Astrocyte (in vitro differentiated cells and primary cell): ENCODE measurements at regions not wholly inside any gene's neighbourhood (a gene's known extent, or its start where the extent isn't known, plus 50 kb on each side); places are given as distances from the start of the nearest gene placed in this dataset.

Experiments used
- DNase-seq: peaks from one replicate; pipeline ENCODE4 v3.0.0-alpha.2; 2010; ENCODE audit warnings: low read depth
- FAIRE-seq: peaks from 2 replicates; lab custom pipeline; 2011; peaks lifted over from hg19 to GRCh38; lab: Jason Lieb, UNC
- H2AFZ ChIP-seq: 2 replicates; pipeline ENCODE4 v1.6.0; 2012; ENCODE audit warnings: low read depth, low read length, inconsistent platforms
- H3K27ac ChIP-seq: 2 replicates; pipeline ENCODE4 v1.5.1; 2011; ENCODE audit warnings: low read depth, low read length, inconsistent platforms
- H3K27me3 ChIP-seq: 2 replicates; pipeline ENCODE4 v1.6.0; 2011; ENCODE audit warnings: low read length, inconsistent platforms; ENCODE audit not compliant: insufficient read depth
- H3K36me3 ChIP-seq: 2 replicates; pipeline ENCODE4 v1.5.1; 2011; ENCODE audit warnings: low read length, inconsistent platforms; ENCODE audit not compliant: insufficient read depth
- H3K4me1 ChIP-seq: 2 replicates; pipeline ENCODE4 v1.5.1; 2011; ENCODE audit warnings: low read length, inconsistent platforms; ENCODE audit not compliant: insufficient read depth
- H3K4me2 ChIP-seq: 2 replicates; pipeline ENCODE4 v1.6.0; 2012; ENCODE audit warnings: low read length, inconsistent platforms
- H3K4me3 ChIP-seq: 2 replicates; pipeline ENCODE4 v1.5.1; 2011; ENCODE audit warnings: low read depth, mild to moderate bottlenecking, low read length, inconsistent platforms; ENCODE audit not compliant: insufficient read depth
- H3K79me2 ChIP-seq: 2 replicates; pipeline ENCODE4 v1.6.0; 2012; ENCODE audit warnings: mild to moderate bottlenecking, low read length, inconsistent platforms; ENCODE audit not compliant: insufficient read depth
- H3K9ac ChIP-seq: 2 replicates; pipeline ENCODE4 v1.6.0; 2012; ENCODE audit warnings: mild to moderate bottlenecking, low read length, inconsistent platforms
- H3K9me3 ChIP-seq: 2 replicates; pipeline ENCODE4 v1.5.1; 2012; ENCODE audit warnings: low read depth, mild to moderate bottlenecking, low read length, inconsistent platforms; ENCODE audit not compliant: insufficient read depth
- H4K20me1 ChIP-seq: 2 replicates; pipeline ENCODE4 v1.6.0; 2012; ENCODE audit warnings: low read length, inconsistent platforms; ENCODE audit not compliant: insufficient read depth
- H3K27ac Mint-ChIP-seq: one replicate; pipeline ENCODE4 v1.8.0; 2021; ENCODE audit warnings: mild to moderate bottlenecking, mixed read lengths; ENCODE audit not compliant: unreplicated experiment
- H3K27me3 Mint-ChIP-seq: one replicate; pipeline ENCODE4 v1.8.0; 2021; ENCODE audit warnings: low read depth, mixed read lengths; ENCODE audit not compliant: unreplicated experiment
- H3K36me3 Mint-ChIP-seq: one replicate; pipeline ENCODE4 v1.8.0; 2021; ENCODE audit warnings: low read depth, mixed read lengths; ENCODE audit not compliant: unreplicated experiment
- H3K4me1 Mint-ChIP-seq: one replicate; pipeline ENCODE4 v1.8.0; 2021; ENCODE audit warnings: low read depth, mixed read lengths; ENCODE audit not compliant: unreplicated experiment
- H3K4me3 Mint-ChIP-seq: one replicate; pipeline ENCODE4 v1.8.0; 2021; ENCODE audit warnings: mild to moderate bottlenecking, moderate library complexity, mixed read lengths; ENCODE audit not compliant: unreplicated experiment
- H3K9me3 Mint-ChIP-seq: one replicate; pipeline ENCODE4 v1.8.0; 2021; ENCODE audit warnings: mild to moderate bottlenecking, mixed read lengths; ENCODE audit not compliant: unreplicated experiment
- EZH2 ChIP-seq: IDR thresholded peaks from 2 replicates; pipeline ENCODE4 v1.6.1; 2012; ENCODE audit warnings: mild to moderate bottlenecking, low read length, inconsistent platforms; ENCODE audit not compliant: insufficient read depth
- TF ChIP-seq, protein P1 (sequence below): IDR thresholded peaks from 2 replicates; pipeline ENCODE4 v1.5.1; 2011; ENCODE audit warnings: low read depth, mild to moderate bottlenecking, inconsistent platforms, low read length, moderate library complexity; ENCODE audit not compliant: insufficient read depth

DNA sequence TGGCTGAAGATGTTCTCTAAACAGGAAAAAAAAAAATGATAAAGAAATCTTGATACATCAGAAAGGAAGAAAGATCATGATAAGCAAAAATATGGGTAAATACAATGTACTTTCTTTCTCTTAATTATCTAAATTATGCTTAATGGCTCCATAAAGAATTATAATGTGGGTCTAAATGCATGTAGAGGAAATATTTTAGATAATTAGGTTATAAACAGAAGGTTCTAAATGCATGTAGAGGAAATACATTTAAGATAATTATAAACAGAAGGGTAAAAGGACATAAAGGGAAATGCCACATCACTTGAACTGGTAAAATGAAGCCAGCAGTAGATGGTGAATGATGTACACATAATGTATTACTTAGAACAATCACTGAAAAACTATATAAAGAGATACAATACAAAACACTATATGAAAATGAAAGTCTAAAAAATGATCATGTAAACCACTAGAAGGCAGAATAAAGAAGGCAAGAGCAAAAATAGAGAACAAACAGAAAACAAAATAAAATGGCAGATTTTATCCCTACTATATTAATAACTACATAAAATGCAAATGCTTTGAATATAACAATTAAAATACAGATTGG, 308.4 kb upstream of the CDH2 start:
- no peak overlapping the region for H3K27ac ChIP-seq

DNA sequence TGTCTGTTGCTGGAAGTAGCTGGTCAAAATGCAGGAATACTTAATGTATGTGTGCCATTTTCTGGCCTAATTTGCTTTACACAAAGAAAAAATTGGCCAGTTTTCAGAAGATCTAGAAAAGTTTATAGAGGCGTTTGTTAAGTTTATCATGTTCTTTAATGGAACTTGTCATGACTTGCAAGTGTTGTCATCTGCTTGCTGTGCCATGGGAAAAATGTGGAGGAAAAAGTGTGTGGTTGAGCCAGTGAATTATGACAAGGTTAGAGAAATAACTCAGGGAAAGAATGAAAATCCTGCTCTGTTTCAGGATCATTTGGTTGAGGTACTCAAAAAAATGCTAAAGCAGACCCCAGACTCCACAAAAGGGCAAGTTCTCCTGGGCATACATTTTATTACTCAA, 301.6 kb upstream of the CDH2 start:
- no peak overlapping the region for H3K4me3 ChIP-seq
- H3K4me1 ChIP-seq = no peaks in the 10 kb centered on the region
- H3K4me3 Mint-ChIP-seq = no peak overlapping the region
- H4K20me1 ChIP-seq = no peaks in the 10 kb centered on the region
- H3K27me3 ChIP-seq = no peaks in the 10 kb centered on the region
- FAIRE-seq (no peak), DNase-seq (no peak)
- H3K36me3 Mint-ChIP-seq = no peaks in the 10 kb centered on the region
- H3K27ac Mint-ChIP-seq = no peak overlapping the region
- no peak overlapping the region for H3K9ac ChIP-seq
- H3K27ac ChIP-seq = no peak overlapping the region
- peaks cover under 1% of the 10 kb centered on the region for H3K9me3 Mint-ChIP-seq
- H2AFZ ChIP-seq = no peak overlapping the region
- H3K4me1 Mint-ChIP-seq = no peaks in the 10 kb centered on the region
- H3K79me2 ChIP-seq = no peaks in the 10 kb centered on the region
- no peak overlapping the region for H3K4me2 ChIP-seq
- no peaks in the 10 kb centered on the region for H3K27me3 Mint-ChIP-seq
- H3K36me3 ChIP-seq = no peaks in the 10 kb centered on the region
- H3K9me3 ChIP-seq = no peaks in the 10 kb centered on the region
- TF ChIP-seq, protein P1, sequence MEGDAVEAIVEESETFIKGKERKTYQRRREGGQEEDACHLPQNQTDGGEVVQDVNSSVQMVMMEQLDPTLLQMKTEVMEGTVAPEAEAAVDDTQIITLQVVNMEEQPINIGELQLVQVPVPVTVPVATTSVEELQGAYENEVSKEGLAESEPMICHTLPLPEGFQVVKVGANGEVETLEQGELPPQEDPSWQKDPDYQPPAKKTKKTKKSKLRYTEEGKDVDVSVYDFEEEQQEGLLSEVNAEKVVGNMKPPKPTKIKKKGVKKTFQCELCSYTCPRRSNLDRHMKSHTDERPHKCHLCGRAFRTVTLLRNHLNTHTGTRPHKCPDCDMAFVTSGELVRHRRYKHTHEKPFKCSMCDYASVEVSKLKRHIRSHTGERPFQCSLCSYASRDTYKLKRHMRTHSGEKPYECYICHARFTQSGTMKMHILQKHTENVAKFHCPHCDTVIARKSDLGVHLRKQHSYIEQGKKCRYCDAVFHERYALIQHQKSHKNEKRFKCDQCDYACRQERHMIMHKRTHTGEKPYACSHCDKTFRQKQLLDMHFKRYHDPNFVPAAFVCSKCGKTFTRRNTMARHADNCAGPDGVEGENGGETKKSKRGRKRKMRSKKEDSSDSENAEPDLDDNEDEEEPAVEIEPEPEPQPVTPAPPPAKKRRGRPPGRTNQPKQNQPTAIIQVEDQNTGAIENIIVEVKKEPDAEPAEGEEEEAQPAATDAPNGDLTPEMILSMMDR = no peak
- no peak for TF ChIP-seq EZH2

More for the DNA sequence above, 308.4 kb upstream of the CDH2 start:
- Mint-ChIP-seq H3K4me3 (no peak overlapping the region), H3K4me1 (no peaks in the 10 kb centered on the region), H3K36me3 (no peaks in the 10 kb centered on the region), H3K9me3 (peaks cover under 1% of the 10 kb centered on the region), H3K27ac (no peak overlapping the region), H3K27me3 (no peaks in the 10 kb centered on the region)
- TF ChIP-seq, protein P1 = no peak
- no peak for TF ChIP-seq EZH2
- DNase-seq (no peak), FAIRE-seq (no peak)
- Histone ChIP-seq H3K27me3 (no peaks in the 10 kb centered on the region), H3K4me3 (no peak overlapping the region), H3K4me1 (no peaks in the 10 kb centered on the region), H3K9ac (no peak overlapping the region), H3K36me3 (no peaks in the 10 kb centered on the region), H3K79me2 (no peaks in the 10 kb centered on the region), H2AFZ (no peak overlapping the region), H4K20me1 (no peaks in the 10 kb centered on the region), H3K4me2 (no peak overlapping the region), H3K9me3 (no peaks in the 10 kb centered on the region)

DNA sequence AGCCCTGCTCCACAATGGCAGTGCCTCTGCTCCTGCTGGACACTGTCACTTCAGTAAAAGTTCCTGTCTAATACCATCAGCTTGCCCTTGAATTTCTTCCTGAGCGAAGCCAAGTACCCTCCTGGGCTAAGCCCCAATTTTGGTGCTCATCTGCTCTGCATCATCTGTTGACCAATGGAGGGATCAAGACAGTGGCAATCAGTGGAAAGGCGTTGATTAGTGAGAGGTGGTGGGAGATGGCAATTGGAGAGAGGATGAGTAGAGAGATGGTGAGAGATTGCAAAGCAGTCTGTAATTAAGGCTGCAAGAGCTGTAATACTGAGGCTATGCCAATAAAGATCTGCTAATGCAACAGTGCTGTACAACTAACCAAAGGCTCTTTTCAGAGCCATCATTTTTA, 299.4 kb upstream of the CDH2 start:
- Histone ChIP-seq H3K36me3 (no peaks in the 10 kb centered on the region), H3K27ac (no peak overlapping the region), H3K79me2 (no peaks in the 10 kb centered on the region), H2AFZ (no peak overlapping the region), H3K4me2 (no peak overlapping the region), H3K9ac (no peak overlapping the region), H3K4me3 (no peak overlapping the region), H3K9me3 (no peaks in the 10 kb centered on the region), H3K4me1 (no peaks in the 10 kb centered on the region), H4K20me1 (no peaks in the 10 kb centered on the region), H3K27me3 (no peaks in the 10 kb centered on the region)
- DNase-seq (no peak), FAIRE-seq (no peak)
- Mint-ChIP-seq H3K27me3 (no peaks in the 10 kb centered on the region), H3K27ac (no peak overlapping the region), H3K4me3 (no peak overlapping the region), H3K4me1 (no peaks in the 10 kb centered on the region), H3K9me3 (peaks cover 8% of the 10 kb centered on the region), H3K36me3 (no peaks in the 10 kb centered on the region)
- TF ChIP-seq, protein P1 = no peak
